Mesenchymal stem cell (in vitro differentiated cells and primary cell): ENCODE measurements at regions not wholly inside any gene's neighbourhood (a gene's known extent, or its start where the extent isn't known, plus 50 kb on each side); places are given as distances from the start of the nearest gene placed in this dataset.

ENCODE experiments used
- DNase-seq: peaks from one replicate; pipeline ENCODE4 v3.0.0-alpha.2; 2013
- H2AFZ ChIP-seq: one replicate; pipeline ENCODE4 v1.6.1; 2013; ENCODE audit warnings: low read depth, mild to moderate bottlenecking, control low read depth, inconsistent platforms, low read length, moderate library complexity
- H2AK5ac ChIP-seq: 2 replicates; pipeline ENCODE4 v1.6.1; 2013; ENCODE audit warnings: low read length, moderate library complexity, mild to moderate bottlenecking, inconsistent platforms; ENCODE audit not compliant: severe bottlenecking
- H2BK120ac ChIP-seq: one replicate; pipeline ENCODE4 v1.6.1; 2013; ENCODE audit warnings: low read depth, mild to moderate bottlenecking, inconsistent platforms, low read length, moderate library complexity
- H2BK12ac ChIP-seq, 2 experiments: one replicate each; pipeline ENCODE4 v1.6.1; 2013; ENCODE audit warnings: inconsistent platforms in 2 of 2, low read length in 2 of 2, mild to moderate bottlenecking in 2 of 2, moderate library complexity in 2 of 2, control low read depth in 1 of 2
- H2BK15ac ChIP-seq: one replicate; pipeline ENCODE4 v1.6.1; 2013; ENCODE audit warnings: mild to moderate bottlenecking, low read depth, inconsistent platforms; ENCODE audit not compliant: poor library complexity, severe bottlenecking
- H2BK5ac ChIP-seq: 2 replicates; pipeline ENCODE4 v1.6.1; 2013; ENCODE audit warnings: low read depth, mild to moderate bottlenecking, low read length, control low read depth, inconsistent platforms; ENCODE audit not compliant: poor library complexity, severe bottlenecking
- H3K14ac ChIP-seq, 2 experiments: one replicate each; pipeline ENCODE4 v1.6.1; 2013; ENCODE audit warnings: inconsistent platforms in 2 of 2, low read length in 2 of 2, control low read depth in 1 of 2, mild to moderate bottlenecking in 1 of 2, moderate library complexity in 1 of 2
- H3K18ac ChIP-seq, 2 experiments: one replicate each; pipeline ENCODE4 v1.6.1; 2013; ENCODE audit warnings: inconsistent platforms in 2 of 2, low read length in 2 of 2, control low read depth in 1 of 2, low read depth in 1 of 2, mild to moderate bottlenecking in 1 of 2
- H3K23ac ChIP-seq, 2 experiments: one replicate each; pipeline ENCODE4 v1.6.1; 2013; ENCODE audit warnings: inconsistent platforms in 2 of 2, low read length in 2 of 2, mild to moderate bottlenecking in 2 of 2, moderate library complexity in 2 of 2, control low read depth in 1 of 2
- H3K27ac ChIP-seq: 2 replicates; pipeline ENCODE4 v1.5.1; 2013; ENCODE audit warnings: mild to moderate bottlenecking, moderate library complexity, low read length, control low read depth, inconsistent platforms; ENCODE audit not compliant: poor library complexity, severe bottlenecking
- H3K27me3 ChIP-seq, 2 experiments: 2 replicates each; pipeline versions ENCODE4 v1.6.1 to v1.7.0; 2013; ENCODE audit warnings: low read length in 2 of 2, mild to moderate bottlenecking in 2 of 2, moderate library complexity in 2 of 2, control low read depth in 1 of 2, inconsistent platforms in 1 of 2; ENCODE audit not compliant: control insufficient read depth in 1 of 2, insufficient read depth in 1 of 2
- H3K36me3 ChIP-seq, 2 experiments: 2 replicates each; pipeline versions ENCODE4 v1.6.1 to v1.7.0; 2013; ENCODE audit warnings: low read length in 2 of 2, control low read depth in 1 of 2, inconsistent platforms in 1 of 2, low read depth in 1 of 2, mild to moderate bottlenecking in 1 of 2; ENCODE audit not compliant: insufficient read depth in 2 of 2, control insufficient read depth in 1 of 2
- H3K4ac ChIP-seq, 2 experiments: one replicate each; pipeline ENCODE4 v1.6.1; 2013; ENCODE audit warnings: inconsistent platforms in 2 of 2, low read length in 2 of 2, mild to moderate bottlenecking in 2 of 2, moderate library complexity in 2 of 2, control low read depth in 1 of 2, low read depth in 1 of 2
- H3K4me1 ChIP-seq: 2 replicates; pipeline ENCODE4 v1.6.1; 2013; ENCODE audit warnings: low read depth, low read length, control low read depth; ENCODE audit not compliant: control insufficient read depth, insufficient read depth
- H3K4me2 ChIP-seq: 2 replicates; pipeline ENCODE4 v1.6.1; 2013; ENCODE audit warnings: low read length, mild to moderate bottlenecking, inconsistent platforms; ENCODE audit not compliant: poor library complexity, severe bottlenecking
- H3K4me3 ChIP-seq, 2 experiments: 2 replicates each; pipeline versions ENCODE4 v1.5.1 to v1.7.0; 2013; ENCODE audit warnings: low read length in 2 of 2, mild to moderate bottlenecking in 2 of 2, control low read depth in 1 of 2, low read depth in 1 of 2; ENCODE audit not compliant: insufficient read depth in 1 of 2
- H3K79me1 ChIP-seq: replicated peaks from 2 replicates; pipeline ENCODE4 v1.6.1; 2013; ENCODE audit warnings: mild to moderate bottlenecking, control low read depth, low read length, inconsistent platforms; ENCODE audit not compliant: poor library complexity, severe bottlenecking
- H3K9ac ChIP-seq: 2 replicates; pipeline ENCODE4 v1.7.0; 2013; ENCODE audit warnings: mild to moderate bottlenecking, low read length, moderate library complexity
- H3K9me3 ChIP-seq: 2 replicates; pipeline ENCODE4 v1.7.0; 2013; ENCODE audit warnings: mild to moderate bottlenecking, low read length; ENCODE audit not compliant: control insufficient read depth
- H4K8ac ChIP-seq: one replicate; pipeline ENCODE4 v1.6.1; 2013; ENCODE audit warnings: inconsistent platforms, mild to moderate bottlenecking, low read length, moderate library complexity
- H4K91ac ChIP-seq: one replicate; pipeline ENCODE4 v1.6.1; 2013; ENCODE audit warnings: mild to moderate bottlenecking, low read length, inconsistent platforms
- WGBS: methylation state at CpG from one replicate; pipeline ENCODE4 v1.1.7; 2013; ENCODE audit warnings: mixed read lengths; 5-methylcytosine and 5-hydroxymethylcytosine counted together

DNA sequence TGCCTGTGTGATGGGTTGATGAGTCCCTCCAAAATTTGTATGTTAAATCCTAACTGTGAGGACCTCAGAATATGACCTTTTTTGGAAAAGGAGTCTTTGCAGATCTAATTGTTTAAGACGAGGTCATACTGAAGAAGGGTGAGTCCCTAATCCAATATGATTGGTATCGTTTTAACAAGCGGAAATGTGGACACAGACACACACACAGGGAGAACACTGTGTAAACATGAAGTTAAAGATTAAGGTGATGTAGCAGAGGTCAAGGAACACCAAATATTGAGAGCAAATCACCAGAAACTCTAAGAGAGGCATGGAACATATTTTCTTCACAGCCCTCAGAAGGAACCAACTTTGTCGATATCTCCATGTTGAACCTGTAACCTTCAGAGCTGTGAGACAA, 1106.7 kb downstream of the SLC6A15 start:
- 79% methylated on average over 3 of the region's 4 CpGs for WGBS
- Histone ChIP-seq H3K79me1 (no peaks in the 10 kb centered on the region), H2AK5ac (no peak overlapping the region), H4K8ac (no peak overlapping the region), H2AFZ (no peak overlapping the region), H2BK5ac (no peak overlapping the region), H2BK120ac (no peak overlapping the region), H3K4me3 (no peak overlapping the region), H3K27me3 (no peaks in the 10 kb centered on the region), H2BK12ac (no peak overlapping the region), H3K14ac (no peak overlapping the region), H3K27ac (no peak overlapping the region), H3K9ac (no peak overlapping the region), H3K36me3 (no peaks in the 10 kb centered on the region), H2BK15ac (no peak overlapping the region), H3K18ac (no peak overlapping the region), H3K9me3 (no peaks in the 10 kb centered on the region), H3K4me1 (no peaks in the 10 kb centered on the region), H3K4me2 (no peak overlapping the region), H3K4ac (no peak overlapping the region), H4K91ac (no peak overlapping the region), H3K23ac (no peak overlapping the region)
- no peak for DNase-seq

DNA sequence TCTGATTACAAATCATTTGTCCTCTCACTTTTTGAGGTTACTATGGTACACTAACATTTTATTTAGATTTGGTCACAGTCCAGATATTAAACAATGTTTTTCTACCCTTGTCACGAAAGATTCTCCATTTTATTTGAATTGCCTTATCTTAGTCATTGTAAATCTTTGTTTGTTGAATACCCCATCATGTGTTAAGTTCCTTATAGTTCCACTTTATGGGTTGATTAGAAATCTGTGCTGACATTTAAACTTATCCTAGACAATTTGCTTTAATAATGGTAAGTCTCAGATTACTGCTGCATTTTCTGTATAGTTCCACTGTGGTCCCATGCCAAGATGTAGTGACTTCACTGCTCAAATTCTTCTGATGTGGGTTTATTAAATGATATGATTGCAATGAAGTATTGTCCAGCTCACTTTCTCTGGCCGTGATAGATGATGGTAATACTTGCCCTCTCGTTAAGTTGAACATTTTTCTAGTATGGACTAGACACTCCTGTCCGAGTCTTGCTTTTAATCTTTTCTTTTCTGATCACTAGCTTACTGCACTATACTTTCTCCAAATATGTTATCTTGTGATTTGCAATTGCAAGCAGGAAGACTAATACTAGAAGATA, 1107.3 kb downstream of the SLC6A15 start:
- Histone ChIP-seq H3K14ac (no peak overlapping the region), H3K4ac (no peak overlapping the region), H3K27me3 (no peaks in the 10 kb centered on the region), H3K4me2 (no peak overlapping the region), H2AFZ (no peak overlapping the region), H4K91ac (no peak overlapping the region), H2BK120ac (no peak overlapping the region), H4K8ac (no peak overlapping the region), H3K4me1 (no peaks in the 10 kb centered on the region), H3K18ac (no peak overlapping the region), H3K9me3 (no peaks in the 10 kb centered on the region), H3K9ac (no peak overlapping the region), H3K23ac (no peak overlapping the region), H3K27ac (no peak overlapping the region), H3K36me3 (no peaks in the 10 kb centered on the region), H2BK5ac (no peak overlapping the region), H2BK12ac (no peak overlapping the region), H3K79me1 (no peaks in the 10 kb centered on the region), H3K4me3 (no peak overlapping the region), H2BK15ac (no peak overlapping the region), H2AK5ac (no peak overlapping the region)
- WGBS, result 100% methylated on average over 2 of the region's 4 CpGs
- no peak for DNase-seq

DNA sequence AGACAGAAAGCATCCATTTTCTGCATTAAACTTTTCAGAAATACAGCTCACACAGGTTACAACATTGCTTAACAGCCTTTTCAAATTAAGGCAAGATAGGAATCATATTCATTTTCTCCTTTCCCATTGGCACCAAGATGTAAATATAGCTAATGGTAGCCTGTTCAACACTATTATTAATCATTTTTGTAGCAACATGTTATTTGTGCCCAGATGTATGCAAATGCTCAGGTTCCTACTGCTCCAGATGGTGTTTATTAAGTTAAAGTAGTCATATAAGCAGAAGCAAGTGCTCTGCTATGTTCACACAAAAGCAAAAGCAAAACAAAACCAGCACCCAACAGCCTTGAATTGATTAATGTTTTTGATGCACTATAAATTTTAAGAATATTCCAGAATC, 1110.6 kb downstream of the SLC6A15 start:
- H3K79me1 ChIP-seq, result no peaks in the 10 kb centered on the region
- no peak overlapping the region for H3K18ac ChIP-seq
- no peak overlapping the region for H4K8ac ChIP-seq
- no peaks in the 10 kb centered on the region for H3K27me3 ChIP-seq
- no peak overlapping the region for H2BK5ac ChIP-seq
- H2AFZ ChIP-seq, result no peak overlapping the region
- H3K27ac ChIP-seq, result no peak overlapping the region
- no peak overlapping the region for H3K23ac ChIP-seq
- H2BK12ac ChIP-seq, result no peak overlapping the region
- H3K4me2 ChIP-seq, result no peak overlapping the region
- DNase-seq, result no peak
- no peaks in the 10 kb centered on the region for H3K4me1 ChIP-seq
- H3K9ac ChIP-seq, result no peak overlapping the region
- H3K14ac ChIP-seq, result no peak overlapping the region
- no peak overlapping the region for H3K4ac ChIP-seq
- no peak overlapping the region for H2BK120ac ChIP-seq
- no peaks in the 10 kb centered on the region for H3K9me3 ChIP-seq
- no peak overlapping the region for H4K91ac ChIP-seq
- no peak overlapping the region for H3K4me3 ChIP-seq
- no peaks in the 10 kb centered on the region for H3K36me3 ChIP-seq
- H2AK5ac ChIP-seq, result no peak overlapping the region
- H2BK15ac ChIP-seq, result no peak overlapping the region

DNA sequence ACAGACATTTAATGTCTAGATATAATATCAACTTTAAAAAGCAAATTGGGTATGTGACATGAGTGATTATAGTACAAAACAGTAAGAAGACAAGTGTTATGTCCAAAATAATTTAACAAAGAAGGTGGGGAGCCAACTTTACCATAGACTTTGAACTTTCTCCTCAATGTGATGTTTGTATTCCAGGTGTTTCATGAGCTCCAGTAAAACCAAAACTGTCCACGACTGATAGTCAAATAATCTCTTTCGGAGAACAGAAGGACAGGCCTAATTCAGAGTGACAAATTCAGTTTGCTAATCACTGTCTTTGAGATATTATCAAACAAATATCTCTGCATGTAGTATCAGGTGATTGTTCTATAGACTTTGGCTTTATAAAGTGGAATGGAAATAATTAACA, 1112.6 kb downstream of the SLC6A15 start:
- Histone ChIP-seq H2BK120ac (no peak overlapping the region), H2AK5ac (no peak overlapping the region), H2BK5ac (no peak overlapping the region), H3K27ac (no peak overlapping the region), H3K4me2 (no peak overlapping the region), H3K23ac (no peak overlapping the region), H3K9me3 (no peaks in the 10 kb centered on the region), H4K91ac (no peak overlapping the region), H2AFZ (no peak overlapping the region), H2BK15ac (no peak overlapping the region), H3K4me3 (no peak overlapping the region), H3K18ac (no peak overlapping the region), H3K14ac (no peak overlapping the region), H3K4me1 (no peaks in the 10 kb centered on the region), H2BK12ac (no peak overlapping the region), H4K8ac (no peak overlapping the region), H3K79me1 (no peaks in the 10 kb centered on the region), H3K9ac (no peak overlapping the region), H3K27me3 (no peaks in the 10 kb centered on the region), H3K4ac (no peak overlapping the region), H3K36me3 (no peaks in the 10 kb centered on the region)
- 100% methylated on average over 2 of the region's 2 CpGs for WGBS
- no peak for DNase-seq
